Fibroblast of skin of scalp (primary cell): ENCODE measurements at regions not wholly inside any gene's neighbourhood (a gene's known extent, or its start where the extent isn't known, plus 50 kb on each side); places are given as distances from the start of the nearest gene placed in this dataset.
"Not testable (repeated sequence)": the region's sequence is repeated elsewhere in the genome, so short reads cannot be mapped to it uniquely, and the experiment has no call there.

Experiments
- DNase-seq: peaks from one replicate; pipeline ENCODE4 v3.0.0-alpha.2; 2013

DNA sequence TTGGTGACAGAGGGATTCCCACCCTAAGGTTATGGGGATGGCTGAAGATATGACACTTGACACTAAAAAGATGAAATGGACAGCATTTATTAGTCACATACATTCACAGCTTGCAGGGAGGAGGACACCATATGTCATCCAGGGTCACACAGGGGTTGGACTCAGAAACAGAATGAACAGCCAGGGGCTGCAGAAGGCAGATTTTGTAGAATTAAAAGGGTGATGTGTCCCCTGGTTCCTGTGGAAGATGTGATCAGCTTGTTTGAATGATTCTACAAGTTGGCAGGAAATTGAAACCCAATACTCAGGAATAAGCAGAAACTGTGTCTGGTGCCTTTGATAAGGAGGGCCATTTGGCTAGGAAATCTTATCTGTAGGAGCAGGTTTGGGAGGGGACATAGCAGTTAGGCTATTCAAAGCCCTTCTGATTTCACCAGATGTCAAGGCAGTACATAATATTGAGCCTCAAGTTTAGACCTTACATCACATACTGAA is 102.3 kb upstream of the GRIN3A start:
- DNase-seq: no peak

DNA sequence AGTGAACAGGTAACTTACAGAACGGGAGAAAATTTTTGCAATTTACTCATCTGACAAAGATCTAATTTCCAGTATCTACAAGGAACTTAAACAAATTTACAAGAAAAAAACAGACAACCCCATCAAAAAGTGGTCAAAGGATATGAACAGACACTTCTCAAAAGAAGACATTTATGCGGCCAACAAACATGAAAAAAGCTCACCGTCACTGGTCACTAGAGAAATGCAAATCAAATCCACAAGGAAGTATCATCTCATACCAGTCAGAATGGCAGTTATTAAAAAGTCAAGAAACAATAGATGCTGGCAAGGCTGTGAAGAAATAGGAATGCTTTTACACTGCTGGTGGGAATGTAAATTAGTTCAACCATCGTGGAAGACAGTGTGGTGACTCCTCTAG is 100.5 kb upstream of the GRIN3A start:
- DNase-seq: not testable (repeated sequence)

- no peak for DNase-seq
Observed at GRCh38 chr9:101836021-101836420, 97.6 kb upstream of the GRIN3A start.

DNA sequence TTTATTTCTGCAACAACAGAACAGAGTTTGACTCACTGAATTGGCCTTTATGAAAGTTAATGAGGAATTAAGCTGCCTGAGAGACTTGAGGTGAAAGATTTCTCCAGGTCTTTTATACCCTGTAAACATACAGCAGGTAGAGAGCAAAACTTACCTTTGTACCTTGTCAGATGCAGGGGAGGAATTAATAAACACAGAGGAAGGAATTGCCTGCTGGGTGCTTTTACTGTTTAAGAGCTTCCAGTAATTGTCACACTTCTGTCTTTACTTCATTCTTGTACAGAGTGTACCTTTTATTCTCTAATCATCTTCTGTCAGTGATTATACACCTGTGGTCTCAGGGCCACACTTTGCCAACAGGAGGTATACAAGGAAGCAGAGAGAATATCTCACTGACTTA is 94.0 kb upstream of the GRIN3A start:
- no peak for DNase-seq

- not testable (repeated sequence) for DNase-seq
Observed at GRCh38 chr9:101821450-101821849, 83.0 kb upstream of the GRIN3A start.

GRCh38 chr9:101820983-101821382 is 82.5 kb upstream of the GRIN3A start:
- not testable (repeated sequence) for DNase-seq

GRCh38 chr9:101814064-101814463 is 75.6 kb upstream of the GRIN3A start:
- DNase-seq: no peak

DNA sequence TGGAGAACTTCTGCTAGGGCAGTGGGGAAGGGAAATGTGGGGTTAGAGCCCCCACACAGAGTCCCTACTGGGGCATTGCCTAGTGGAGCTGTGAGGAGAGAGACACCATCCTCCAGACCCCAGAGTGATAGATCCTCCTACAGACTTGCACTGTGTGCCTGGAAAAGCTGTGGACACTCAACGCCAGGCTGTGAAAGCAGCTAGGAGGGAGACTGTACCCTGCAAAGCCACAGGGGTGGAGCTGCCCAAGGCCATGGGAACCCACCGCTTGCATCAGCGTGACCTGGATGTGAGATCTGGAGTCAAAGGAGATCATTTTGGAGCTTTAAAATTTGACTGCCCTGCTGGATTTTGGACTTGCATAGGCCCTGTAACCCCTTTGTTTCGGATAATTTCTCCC is 69.4 kb upstream of the GRIN3A start:
- DNase-seq: not testable (repeated sequence)

DNA sequence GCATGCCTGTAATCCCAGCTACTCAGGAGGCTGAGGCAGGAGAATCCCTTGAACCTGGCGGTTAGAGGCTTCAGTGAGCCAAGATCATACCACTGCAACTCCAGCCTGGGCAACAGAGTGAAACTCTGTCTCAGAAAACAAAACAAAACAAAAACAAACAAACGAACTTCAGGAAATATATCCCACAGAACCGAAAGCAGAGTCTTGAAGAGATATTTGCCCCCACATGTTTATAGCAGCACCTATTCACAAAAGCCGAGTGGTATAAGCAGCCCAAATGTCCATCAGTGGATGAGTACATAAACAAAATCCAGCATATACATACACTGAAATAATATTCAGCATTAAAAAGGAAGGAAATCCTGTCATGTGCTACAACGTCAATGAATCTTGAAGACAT is 57.6 kb upstream of the GRIN3A start:
- DNase-seq: no peak

GRCh38 chr9:101795147-101795546 is 56.7 kb upstream of the GRIN3A start:
- DNase-seq: no peak

DNA sequence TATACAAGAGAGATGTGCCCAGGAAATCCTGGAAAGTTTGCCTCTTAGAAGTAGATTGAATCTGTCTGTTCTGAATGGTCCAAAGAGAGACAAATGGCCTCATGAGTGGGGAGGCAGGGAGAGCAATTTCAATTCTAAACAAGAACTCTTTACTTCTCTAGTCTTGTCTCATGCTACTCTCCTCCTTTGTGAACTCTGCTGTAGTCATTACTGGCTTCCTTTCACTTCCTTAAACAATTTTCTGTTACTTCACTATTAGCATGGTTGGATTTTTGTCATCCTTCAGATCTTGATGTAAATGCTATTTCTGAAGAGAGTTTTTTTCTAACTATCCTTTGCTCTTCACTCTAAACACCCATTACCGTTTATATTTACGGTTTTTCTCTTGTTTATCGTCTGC is 54.0 kb upstream of the GRIN3A start:
- no peak for DNase-seq

DNA sequence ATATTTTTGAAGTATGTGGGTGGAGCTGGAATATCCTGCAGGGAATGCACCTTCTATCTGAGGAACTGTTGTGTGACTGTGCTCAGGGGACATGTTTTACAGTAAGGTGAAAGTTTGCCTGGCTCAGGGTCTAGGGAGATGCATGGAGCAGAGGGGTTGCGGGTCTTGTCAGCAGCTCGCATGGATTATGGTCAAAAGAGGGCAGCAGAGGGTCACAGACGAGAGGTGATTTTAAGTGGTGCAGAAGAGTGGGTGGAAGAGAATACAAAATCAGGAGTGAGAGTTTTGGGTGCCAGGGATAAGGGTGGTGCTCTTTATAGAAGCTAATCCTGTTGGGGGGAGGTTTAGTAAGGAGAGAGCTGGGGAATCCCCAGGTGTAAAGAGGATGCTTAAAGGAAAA is 53.5 kb upstream of the GRIN3A start:
- DNase-seq: peak; percentile 12

GRCh38 chr9:101791533-101791932 is 53.1 kb upstream of the GRIN3A start:
- DNase-seq: no peak
